Stimulated activated CD4-positive, alpha-beta T cell treated with anti-CD3 and anti-CD28 coated beads, Interleukin-2, amount 100 ng/mL, for 48 hours (primary cell): ENCODE measurements at regions not wholly inside any gene's neighbourhood (a gene's known extent, or its start where the extent isn't known, plus 50 kb on each side); places are given as distances from the start of the nearest gene placed in this dataset.

Source experiments
- DNase-seq, 2 donors: peaks; one replicate each; pipeline ENCODE4 v3.0.0-alpha.2; 2020

DNA sequence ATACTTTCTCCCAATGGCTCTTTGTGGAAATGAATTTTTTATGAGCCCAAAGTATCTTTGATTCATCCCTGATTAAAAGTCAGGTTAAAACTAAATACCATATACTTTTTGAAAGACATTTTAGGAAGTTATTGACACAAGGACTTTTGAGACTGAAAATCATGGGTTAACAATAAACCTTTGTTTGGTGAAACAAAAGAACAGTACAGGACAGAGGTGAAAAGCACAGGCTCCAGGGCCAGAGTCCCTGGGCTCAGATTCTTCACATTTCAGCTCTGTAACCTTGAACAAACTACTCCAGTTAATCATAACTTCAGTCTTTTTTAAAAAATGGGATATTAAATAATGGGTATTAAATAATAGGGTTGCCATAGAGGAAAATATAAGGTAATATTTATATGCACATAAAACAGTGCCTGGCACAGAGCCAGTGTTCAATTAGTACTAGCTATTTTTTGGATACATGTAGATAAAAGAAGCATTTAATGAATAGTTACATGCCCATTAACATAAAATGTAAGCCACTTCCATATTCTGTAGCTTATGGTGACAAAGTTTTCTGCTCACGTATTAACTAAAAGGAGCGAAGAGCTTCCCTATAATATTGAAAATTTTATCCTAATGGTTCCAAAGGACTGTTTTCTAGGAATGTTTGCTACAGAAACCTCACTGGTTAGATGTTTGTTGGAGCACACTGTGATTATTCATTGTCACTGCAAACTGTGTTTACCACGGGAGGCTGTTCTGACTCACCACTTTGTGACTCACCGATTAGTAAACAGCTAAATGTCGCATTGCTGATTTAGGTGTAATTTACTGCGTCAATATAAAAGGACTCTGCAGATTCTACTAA lies 255.4 kb downstream of the DAD1 start:
- no peak for DNase-seq

DNA sequence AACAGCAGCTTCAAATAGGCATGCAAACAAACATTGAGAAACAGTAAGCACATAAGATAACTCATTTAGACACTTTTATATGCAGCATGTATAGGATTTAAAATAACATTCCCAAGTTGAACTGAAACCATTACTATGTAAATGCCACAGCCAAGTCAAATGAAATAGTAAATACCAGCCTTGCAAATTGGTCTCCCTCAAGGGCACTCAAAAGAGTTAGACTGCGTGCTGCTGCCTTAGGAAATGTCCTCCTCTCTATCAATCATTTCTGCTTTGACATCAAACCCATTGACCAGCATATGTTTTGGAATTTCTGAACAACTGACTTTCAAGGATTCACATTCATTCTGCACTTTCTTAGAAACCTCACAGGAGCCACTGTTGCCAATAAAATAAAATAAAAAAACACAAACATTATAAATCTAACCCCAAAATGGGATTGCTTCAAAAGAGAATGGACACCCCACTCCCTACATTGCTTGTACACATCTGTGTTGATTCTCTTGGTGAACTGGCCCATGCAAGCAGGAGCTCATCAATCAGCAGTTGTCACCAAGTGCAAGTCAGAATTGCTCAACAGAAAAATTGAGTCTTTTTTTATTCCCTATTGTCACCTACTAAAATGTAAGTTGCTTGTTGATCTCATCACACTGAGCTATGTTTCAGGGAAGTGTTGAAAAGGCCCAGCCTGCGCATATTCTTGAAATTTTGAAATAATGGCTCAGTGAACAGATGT lies 256.2 kb downstream of the DAD1 start:
- DNase-seq, result no peak

DNA sequence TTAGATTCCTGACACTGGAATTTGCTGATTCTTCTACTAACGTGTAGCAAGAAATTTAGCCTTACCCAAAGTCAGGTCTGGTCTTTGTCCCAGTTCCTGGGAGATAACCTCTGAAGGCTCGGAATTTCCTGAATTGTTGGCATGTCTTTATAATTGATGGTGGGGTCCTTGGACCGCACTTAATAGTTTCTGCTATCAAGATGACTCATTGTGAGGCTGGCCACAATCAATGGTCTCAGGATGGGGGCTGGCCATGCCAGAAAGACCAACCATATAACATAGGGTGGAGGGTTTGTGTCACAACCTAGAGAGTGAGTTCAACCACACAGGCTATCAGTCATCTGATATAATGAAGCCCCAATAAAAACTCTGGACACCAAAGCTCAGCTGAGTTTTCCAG lies 259.7 kb downstream of the DAD1 start:
- DNase-seq, result no peak

DNA sequence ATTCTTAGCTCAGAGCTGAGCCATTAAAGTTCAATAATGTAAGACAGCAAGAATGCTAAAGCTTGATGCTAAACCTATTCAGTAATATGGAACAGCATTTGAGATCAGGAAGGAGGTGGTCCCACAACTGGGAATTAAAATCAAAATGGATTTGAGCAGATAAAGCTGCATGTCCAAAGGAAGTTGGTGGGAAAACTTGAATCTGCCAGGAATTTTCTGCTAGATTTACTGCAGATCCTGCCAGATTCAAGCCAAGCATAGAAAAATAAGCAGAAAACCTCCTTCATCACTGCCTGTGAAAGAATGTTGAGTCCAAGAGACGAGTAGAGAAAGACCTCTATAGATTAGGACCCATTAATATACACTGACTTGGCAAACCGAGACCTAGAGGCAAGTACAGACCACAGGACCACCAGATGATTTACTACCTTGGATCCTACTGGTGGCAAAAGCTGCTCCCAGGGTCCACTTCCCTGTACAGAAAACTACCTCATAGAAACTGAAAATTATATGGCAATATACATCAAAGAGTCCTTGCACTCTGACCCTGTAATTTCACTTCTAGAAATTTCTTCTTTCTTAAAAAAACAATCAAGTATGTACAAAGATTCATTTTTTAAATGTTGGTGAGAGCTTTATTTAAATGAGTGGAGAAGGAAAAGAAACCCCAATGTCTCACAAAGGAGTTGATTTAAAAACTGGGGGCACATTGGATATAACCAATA lies 263.2 kb downstream of the DAD1 start:
- DNase-seq, result no peak

DNA sequence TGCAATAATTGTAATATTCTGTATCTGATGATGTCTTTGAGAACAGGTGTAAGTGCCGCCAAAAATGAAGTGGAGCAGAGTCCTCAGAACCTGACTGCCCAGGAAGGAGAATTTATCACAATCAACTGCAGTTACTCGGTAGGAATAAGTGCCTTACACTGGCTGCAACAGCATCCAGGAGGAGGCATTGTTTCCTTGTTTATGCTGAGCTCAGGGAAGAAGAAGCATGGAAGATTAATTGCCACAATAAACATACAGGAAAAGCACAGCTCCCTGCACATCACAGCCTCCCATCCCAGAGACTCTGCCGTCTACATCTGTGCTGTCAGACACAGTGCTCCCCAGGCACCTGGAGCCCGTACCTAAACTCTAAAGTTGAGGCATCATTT lies 268.7 kb downstream of the DAD1 start:
- DNase-seq, result no peak

DNA sequence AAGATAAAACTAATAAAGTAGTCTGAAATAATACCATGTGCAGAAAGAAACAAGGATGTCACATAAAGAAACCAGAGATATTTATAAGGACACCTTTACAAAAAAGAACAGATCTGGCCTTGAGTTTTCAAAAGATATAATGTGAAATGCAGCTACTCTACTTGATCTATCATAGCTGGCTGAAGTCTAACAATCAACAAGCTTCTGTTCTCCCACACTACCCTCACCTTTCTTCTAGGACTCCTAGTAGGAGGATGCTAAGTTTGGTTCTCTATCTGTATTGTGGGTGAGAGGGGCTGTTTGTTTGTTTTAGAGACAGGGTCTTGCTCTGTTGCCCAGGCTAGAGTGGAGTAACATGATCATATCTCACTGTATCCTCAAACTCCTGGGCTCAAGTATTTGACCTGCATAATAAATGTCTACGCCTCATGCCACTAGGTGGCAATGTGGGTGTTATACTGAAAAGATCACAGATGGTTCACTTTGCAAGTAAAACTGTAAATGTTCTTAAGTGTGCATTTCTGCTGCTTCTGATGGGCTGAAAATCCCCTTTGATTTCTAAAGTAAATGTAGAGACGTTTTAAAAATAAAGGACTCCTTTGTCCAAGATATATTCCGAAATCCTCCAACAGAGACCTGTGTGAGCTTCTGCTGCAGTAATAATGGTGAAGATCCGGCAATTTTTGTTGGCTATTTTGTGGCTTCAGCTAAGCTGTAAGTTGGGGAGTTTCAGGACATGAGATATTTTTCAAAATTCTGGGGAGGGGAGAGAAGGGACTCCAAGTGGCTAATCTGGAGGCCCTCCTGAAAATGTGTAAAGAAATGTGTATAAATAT lies 269.3 kb downstream of the DAD1 start:
- DNase-seq, result no peak

DNA sequence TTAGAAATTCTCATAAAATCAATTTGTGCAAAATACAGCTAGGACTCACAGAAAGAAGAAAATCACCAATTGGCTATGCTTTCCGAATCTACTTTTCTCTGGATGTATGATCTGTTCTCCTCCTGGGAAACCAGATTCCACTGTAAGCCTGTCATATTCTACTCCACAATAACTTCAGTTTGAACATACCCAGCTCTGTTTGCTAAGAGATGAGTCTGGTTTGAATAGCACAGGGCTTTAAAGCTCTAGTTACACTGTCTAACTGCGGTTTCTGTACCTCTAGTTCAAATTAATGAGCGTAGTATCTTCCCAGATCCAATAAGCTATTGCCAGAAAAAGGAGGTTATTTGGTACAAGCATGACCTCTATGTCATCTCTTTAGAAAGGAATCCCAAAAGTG lies 270.1 kb downstream of the DAD1 start:
- DNase-seq, result no peak

DNA sequence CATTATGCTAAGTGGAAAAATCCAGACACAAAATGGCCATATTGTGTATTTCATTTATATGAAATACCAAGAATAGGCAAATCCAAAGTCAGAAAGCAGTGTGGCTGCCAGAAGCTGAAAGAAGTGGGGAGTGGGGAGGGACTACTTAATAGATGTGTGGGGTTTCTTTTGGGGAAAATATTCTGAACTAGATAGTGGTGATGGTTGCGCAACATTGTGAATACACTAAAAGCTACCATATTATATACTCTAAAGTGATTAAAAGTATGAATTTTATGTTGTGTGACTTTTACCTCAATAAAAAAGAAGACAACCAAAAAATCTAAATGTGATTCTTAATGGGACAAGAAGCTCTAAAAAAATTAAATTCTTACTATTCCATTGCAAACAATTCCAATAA lies 272.6 kb downstream of the DAD1 start:
- no peak for DNase-seq

DNA sequence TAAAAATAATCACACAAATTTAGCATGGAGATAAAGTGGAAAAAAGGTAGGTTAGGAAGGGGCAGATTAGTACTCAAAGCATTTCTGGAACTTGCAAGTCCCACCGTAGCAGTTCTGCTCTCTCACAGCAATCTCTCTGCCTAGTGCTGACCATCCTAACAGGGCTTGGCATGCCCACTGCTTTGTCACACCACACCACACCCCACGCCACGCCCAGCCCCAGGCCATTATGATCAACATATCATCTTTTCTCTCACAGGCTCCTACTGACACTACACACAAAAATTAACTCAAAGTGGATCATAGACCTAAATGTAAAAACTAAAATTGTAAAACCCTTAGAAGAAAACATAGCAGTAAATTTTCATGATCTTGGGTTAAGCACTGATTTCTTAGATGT lies 273.7 kb downstream of the DAD1 start:
- DNase-seq, result no peak

DNA sequence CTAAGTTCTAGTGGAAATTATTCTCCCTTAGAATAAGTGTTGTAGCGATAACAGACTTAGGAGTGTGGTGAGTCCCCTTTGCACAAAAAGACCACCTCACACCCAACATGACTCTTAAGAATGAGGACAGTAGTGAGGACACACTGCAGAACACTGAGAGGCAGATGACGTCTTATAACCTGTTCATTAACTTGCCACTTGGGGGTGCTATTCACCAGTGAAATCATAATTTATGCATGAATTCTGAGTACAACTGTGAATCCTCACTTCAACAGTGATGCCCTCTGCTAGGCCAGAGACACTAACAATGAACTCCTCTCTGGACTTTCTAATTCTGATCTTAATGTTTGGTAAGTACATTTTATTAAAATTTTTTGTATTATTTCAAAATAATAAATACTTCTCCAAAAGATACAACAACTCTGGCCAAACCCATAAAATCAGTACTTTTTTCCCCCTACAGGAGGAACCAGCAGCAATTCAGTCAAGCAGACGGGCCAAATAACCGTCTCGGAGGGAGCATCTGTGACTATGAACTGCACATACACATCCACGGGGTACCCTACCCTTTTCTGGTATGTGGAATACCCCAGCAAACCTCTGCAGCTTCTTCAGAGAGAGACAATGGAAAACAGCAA lies 274.7 kb downstream of the DAD1 start:
- peak in 1 of 2 donors; percentile 0 for DNase-seq

DNA sequence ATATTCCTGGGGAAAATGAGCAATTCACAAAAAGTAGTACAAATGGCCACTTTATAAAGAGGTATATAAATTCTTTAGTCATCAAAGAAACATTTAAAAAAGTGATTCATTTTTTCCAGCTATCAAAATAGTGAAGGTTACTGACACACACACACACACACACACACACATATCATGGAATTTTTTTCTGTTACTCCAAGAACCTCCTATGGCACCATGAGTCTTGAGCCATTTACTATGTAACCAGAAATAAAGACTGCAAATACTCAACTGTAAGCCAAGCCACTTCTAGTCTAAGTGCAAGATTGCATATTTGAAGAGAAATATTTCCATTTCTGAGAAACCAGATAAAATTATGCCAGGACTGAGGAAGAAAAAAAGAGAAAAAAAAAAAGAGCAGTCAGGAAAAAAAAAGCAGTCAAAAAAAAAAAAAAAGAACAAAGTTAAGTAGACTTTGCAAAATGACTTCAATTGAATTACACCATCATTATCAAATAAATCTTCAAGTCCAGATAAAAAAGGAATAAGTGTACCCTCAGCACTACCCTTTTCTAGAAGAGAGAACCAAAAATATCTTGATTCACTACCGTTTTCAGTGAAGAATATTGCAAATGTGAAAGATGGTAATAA lies 275.7 kb downstream of the DAD1 start:
- no peak for DNase-seq

DNA sequence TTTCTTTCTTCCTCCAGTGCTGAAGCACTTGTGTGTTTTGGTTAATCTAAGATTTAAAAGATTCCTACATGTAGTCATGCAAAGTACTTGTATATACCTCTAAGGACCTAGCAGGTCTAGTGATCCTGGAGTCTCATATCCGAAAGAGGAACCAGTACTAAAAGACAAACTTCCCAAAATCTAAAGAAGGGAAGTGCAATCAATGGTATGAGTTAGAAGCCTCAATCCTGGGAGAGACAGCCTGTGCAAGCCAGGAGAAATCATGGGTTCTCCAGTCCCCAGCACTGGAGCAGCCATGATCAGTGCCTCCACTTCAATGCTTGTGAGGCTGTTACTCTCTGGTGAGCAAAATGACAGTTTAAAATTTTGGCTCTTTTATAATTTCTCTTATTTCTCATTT lies 277.4 kb downstream of the DAD1 start:
- no peak for DNase-seq

DNA sequence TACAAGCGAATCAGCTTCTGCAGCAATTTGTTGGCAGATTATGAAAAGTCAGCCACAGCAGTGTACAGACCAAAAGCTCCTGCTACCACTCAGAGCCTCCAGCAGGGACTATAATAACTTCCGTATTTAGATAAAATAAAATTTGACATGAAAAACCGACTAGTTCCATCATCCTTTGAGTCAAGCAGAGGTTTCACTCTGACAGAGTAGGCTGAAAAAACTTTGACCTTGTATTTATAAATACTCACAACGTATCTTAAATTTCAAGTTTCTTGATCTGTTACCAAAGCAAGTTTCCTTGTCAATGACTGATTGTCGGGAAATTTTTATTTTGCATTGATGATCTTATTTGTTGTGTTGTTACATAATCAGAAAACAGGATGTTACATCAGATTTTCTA lies 283.4 kb downstream of the DAD1 start:
- no peak for DNase-seq

DNA sequence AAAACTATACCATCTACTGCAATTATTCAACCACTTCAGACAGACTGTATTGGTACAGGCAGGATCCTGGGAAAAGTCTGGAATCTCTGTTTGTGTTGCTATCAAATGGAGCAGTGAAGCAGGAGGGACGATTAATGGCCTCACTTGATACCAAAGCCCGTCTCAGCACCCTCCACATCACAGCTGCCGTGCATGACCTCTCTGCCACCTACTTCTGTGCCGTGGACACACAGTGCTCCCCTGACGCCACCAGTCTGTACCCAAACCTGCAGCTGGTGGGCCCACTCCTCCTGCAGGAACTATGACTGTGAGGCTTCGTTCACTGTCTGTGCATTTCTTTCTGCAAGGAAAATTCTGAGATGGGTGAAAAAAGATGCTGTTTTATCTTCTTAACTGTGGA lies 284.7 kb downstream of the DAD1 start:
- DNase-seq, result no peak

DNA sequence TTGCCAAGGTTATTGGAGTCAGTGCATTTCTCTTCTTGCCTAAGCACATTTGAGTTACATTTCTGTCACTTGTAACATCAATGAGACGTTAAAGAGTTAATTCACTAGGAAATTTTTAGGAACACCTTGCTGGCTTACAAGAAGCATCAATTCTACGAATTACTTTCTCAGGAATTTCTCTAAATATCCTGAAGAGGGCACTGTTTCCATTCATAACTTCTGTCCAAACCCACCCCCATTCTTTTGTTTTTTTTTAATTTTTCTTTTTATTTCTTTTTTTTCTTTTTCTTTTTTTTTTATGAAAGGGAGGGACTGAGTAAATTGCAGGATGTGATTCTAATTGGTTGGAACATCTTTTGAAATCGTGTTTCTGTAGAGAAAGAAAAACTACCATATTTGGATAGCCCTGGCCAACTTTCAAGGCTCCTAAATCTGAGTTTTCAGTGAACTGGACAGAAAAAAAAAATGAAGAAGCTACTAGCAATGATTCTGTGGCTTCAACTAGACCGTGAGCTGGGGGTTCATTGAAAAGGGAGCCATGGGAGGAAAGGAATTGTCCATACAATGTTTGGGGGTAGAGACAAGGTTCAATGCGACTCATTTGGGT lies 285.3 kb downstream of the DAD1 start:
- no peak for DNase-seq

DNA sequence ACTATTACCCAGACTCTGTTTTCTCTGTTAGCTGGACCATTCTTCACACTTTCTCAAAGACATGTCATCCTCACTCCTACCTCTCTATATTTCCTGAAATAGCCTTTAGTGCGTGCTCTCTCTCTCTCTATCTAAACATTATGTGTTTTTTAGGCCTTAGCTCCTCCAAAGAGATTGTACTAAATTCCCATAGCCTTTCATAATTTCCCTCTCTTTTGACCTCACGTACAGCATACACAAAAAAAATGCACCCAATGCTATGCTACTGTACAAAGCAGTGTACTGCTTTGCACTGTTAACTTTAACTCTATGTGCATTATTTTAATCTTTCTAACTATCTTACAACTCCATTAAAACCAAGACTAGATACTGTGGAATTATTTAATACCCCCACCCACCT lies 288.4 kb downstream of the DAD1 start:
- no peak for DNase-seq

DNA sequence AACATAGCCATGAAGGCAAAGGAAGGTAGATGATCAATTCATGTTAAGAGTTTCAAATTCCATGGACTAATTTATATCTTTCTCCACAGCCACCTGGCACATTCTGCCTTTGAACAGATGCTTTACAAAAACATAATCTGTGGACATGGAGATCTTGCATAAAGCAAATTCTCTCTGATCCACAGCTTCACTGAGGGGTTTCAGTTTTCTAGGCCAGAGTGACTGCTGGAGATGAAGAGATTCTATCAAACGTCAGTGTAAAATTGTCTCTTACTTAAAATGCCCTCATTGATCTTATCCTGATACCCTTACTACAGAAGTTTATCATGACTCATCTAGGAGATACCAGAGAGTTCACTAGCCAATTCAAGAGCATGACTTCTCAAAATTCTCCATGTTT lies 291.6 kb downstream of the DAD1 start:
- DNase-seq, result no peak

DNA sequence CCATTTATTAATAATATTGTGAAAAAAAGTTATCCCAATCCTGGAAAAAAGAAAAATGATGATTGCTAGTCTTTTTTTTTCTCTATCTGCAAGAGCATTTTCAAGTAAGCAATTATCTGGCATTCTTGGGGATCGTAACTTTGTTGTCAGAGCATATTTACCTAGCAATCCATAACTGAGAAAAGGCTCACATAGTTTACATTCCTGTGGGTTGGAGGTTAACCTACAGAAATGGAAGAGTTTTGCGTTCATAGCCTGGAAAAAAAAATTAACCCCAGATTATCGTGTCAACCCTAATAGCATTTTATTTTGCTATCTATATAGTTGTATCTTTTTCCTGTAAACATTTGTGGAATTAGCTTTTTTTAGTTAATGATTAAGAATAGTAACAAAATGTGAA lies 292.3 kb downstream of the DAD1 start:
- no peak for DNase-seq

DNA sequence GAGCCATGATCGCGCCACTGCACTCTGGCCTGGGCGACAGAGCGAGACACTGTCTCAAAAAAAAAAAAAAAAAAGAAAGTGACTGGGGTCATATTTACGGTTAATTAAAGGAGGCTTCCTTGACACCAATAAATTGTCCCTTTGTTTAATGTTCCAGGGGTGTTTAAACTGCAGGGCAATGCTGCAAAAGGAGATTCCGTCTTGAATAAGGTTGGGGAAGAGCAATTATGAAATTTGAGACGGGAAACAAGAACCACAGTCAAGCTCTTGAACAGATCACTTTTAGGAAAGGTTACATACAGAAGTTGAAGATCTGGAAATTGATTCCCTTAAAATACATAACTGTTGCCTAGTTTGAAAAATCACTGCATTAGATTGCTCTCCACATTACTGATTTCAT lies 292.9 kb downstream of the DAD1 start:
- DNase-seq, result no peak

DNA sequence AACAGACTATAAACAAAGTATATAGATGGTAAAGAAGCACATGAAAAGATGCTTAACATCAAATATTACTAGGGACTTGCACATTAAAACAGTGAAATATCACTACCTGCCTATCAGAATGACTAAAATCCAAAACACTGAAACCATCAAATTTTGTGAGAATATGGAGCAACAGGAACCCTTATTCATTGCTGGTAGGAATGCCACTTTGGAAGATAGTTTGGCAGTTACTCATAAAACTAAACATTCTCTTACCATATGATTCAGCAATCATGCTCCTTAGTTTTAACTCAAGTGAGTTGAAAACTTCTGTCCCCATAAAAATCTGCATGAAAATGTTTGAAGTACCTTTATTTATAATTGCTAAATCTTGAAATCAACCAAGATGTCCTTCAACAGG lies 297.6 kb downstream of the DAD1 start:
- no peak for DNase-seq

DNA sequence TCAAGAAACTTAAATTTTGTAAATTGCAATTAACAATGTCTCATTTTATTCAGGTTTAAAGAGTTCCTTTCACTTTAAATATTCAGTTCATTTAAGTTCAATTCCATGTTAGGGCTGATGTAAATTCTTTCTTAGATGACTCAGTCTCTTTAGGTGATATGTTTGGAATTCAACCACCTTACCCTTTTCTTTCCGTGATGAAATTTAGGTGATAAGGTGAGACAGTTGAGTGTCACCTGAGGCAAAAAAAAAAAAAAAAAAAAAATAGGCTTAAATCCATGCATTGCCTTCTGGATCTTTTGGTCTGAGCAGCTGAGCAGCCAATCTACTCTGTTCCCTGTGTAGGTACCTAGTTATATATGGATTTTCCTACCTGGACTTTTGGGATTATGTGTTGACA lies 299.5 kb downstream of the DAD1 start:
- DNase-seq, result no peak

DNA sequence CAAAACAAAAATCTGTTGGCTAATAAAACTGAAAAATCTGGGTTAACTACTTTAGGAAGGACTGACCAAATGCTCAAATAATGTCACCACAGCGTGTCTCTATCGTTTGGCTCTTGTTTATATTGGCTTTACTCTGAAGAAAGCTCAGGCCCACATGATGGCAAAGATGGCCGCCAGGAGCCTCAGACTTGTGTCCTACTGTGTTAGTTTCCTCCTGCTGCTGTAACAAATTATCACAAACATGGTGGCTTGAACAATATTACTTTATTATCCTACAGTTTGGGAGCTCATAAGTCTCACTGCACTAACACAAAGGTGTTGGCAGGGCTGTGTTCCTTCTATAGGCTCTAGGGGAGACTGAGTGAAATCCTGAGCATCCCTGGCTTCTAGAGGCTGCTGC lies 303.0 kb downstream of the DAD1 start:
- DNase-seq, result no peak
